K562 (cell line): ENCODE measurements at regions not wholly inside any gene's neighbourhood (a gene's known extent, or its start where the extent isn't known, plus 50 kb on each side); places are given as distances from the start of the nearest gene placed in this dataset.

Source experiments
- KDM4B ChIP-seq, 2 experiments: fragments of 450-650 bp in 1 of 2; sonication (generic) in 1 of 2; IDR thresholded peaks; 2 replicates each; pipeline ENCODE4 v1.6.1; 2016 to 2017; ENCODE audit warnings: borderline replicate concordance in 2 of 2, antibody characterized with exemption in 1 of 2, low read depth in 1 of 2, mild to moderate bottlenecking in 1 of 2
- SLC30A9 ChIP-seq: fragments of 250-450 bp; sonication (Bioruptor Pico); IDR thresholded peaks from 2 replicates; pipeline ENCODE4 v1.8.0; 2022; ENCODE audit warnings: mild to moderate bottlenecking, moderate library complexity
- SMARCA4 ChIP-seq: fragments of 450-650 bp; IDR thresholded peaks from 2 replicates; pipeline ENCODE4 v1.6.1; 2016
- SRSF1 ChIP-seq: fragments of 200-400 bp; formaldehyde crosslinking; IDR thresholded peaks from 2 replicates; pipeline ENCODE4 v1.6.1; 2017; ENCODE audit warnings: mild to moderate bottlenecking, low read depth, low read length, moderate library complexity
- TAF7 ChIP-seq: fragments of 450-650 bp; IDR thresholded peaks from 2 replicates; pipeline ENCODE4 v1.6.1; 2016; ENCODE audit warnings: missing genetic modification characterization, missing compliant biosample characterization
- ZNF134 ChIP-seq: fragments of 250-450 bp; sonication (Bioruptor Pico); conservative IDR thresholded peaks from 2 replicates; pipeline ENCODE4 v1.4.0; 2020
- TF ChIP-seq, protein P1 (sequence below): fragments of 250-450 bp; sonication (Bioruptor Pico); IDR thresholded peaks from 2 replicates; pipeline ENCODE4 v1.5.0; 2022; ENCODE audit warnings: mild to moderate bottlenecking
- TF ChIP-seq, protein P2 (sequence below), 2 experiments: fragments of 450-650 bp; formaldehyde crosslinking in 1 of 2; IDR thresholded peaks; 2 replicates each; pipeline versions ENCODE4 v1.4.0 to v1.6.1; 2014 to 2020; ENCODE audit warnings: mild to moderate bottlenecking in 2 of 2, borderline replicate concordance in 1 of 2, low read depth in 1 of 2
- TF ChIP-seq, protein P3 (sequence below): sonication (generic); formaldehyde crosslinking; IDR thresholded peaks from 2 replicates; pipeline ENCODE4 v1.8.1; 2023; ENCODE audit warnings: missing genetic modification reagents, mild to moderate bottlenecking, borderline replicate concordance
- TF ChIP-seq, protein P4 (sequence below): fragments of 450-650 bp; IDR thresholded peaks from 2 replicates; pipeline ENCODE4 v1.6.1; 2014; ENCODE audit warnings: low read depth, mild to moderate bottlenecking, moderate library complexity, borderline replicate concordance

DNA sequence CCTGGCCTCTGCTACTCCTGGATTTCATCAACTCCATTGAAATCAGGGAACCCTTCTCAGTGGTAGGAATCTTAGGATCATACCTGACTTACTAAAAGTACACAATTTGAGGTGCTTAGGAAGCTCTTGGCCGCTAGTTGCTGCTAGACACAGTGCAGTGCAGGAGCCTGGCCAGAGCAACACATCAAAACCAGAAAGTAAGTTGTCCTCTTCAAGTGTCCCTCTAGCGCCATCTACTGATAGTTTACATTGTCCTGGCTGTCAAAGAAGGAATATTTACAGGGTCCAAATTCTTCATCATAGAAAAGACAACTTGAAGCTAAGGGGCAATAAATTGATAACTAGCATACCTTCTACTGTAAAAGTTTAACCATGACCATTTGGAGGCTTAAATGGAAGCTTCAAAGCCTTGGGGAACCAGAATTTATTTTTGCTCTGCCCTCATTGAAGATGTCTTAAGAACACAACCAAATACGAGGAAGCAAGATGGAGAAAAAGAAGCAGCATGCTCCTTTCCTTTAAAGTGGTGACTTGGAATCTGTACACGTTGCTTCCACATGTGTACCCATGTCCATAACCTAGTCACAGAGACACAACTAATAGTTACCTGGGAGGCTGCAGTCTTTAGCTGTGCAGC, 889.1 kb upstream of the GCFC2 start (continued):
- TF ChIP-seq, protein P1, sequence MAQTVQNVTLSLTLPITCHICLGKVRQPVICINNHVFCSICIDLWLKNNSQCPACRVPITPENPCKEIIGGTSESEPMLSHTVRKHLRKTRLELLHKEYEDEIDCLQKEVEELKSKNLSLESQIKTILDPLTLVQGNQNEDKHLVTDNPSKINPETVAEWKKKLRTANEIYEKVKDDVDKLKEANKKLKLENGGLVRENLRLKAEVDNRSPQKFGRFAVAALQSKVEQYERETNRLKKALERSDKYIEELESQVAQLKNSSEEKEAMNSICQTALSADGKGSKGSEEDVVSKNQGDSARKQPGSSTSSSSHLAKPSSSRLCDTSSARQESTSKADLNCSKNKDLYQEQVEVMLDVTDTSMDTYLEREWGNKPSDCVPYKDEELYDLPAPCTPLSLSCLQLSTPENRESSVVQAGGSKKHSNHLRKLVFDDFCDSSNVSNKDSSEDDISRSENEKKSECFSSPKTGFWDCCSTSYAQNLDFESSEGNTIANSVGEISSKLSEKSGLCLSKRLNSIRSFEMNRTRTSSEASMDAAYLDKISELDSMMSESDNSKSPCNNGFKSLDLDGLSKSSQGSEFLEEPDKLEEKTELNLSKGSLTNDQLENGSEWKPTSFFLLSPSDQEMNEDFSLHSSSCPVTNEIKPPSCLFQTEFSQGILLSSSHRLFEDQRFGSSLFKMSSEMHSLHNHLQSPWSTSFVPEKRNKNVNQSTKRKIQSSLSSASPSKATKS (CRISPR knock-in tag) = no peak
- TF ChIP-seq KDM4B (IDR thresholded peaks at IDR 0.05; ENCODE audit: borderline replicate concordance in 2 of 2, low read depth in 1 of 2) (no peak), SLC30A9 (CRISPR knock-in tag) (no peak), ZNF134 (CRISPR knock-in tag) (no peak), TAF7 (no peak), SMARCA4 (no peak), SRSF1 (no peak)
- TF ChIP-seq, protein P2, sequence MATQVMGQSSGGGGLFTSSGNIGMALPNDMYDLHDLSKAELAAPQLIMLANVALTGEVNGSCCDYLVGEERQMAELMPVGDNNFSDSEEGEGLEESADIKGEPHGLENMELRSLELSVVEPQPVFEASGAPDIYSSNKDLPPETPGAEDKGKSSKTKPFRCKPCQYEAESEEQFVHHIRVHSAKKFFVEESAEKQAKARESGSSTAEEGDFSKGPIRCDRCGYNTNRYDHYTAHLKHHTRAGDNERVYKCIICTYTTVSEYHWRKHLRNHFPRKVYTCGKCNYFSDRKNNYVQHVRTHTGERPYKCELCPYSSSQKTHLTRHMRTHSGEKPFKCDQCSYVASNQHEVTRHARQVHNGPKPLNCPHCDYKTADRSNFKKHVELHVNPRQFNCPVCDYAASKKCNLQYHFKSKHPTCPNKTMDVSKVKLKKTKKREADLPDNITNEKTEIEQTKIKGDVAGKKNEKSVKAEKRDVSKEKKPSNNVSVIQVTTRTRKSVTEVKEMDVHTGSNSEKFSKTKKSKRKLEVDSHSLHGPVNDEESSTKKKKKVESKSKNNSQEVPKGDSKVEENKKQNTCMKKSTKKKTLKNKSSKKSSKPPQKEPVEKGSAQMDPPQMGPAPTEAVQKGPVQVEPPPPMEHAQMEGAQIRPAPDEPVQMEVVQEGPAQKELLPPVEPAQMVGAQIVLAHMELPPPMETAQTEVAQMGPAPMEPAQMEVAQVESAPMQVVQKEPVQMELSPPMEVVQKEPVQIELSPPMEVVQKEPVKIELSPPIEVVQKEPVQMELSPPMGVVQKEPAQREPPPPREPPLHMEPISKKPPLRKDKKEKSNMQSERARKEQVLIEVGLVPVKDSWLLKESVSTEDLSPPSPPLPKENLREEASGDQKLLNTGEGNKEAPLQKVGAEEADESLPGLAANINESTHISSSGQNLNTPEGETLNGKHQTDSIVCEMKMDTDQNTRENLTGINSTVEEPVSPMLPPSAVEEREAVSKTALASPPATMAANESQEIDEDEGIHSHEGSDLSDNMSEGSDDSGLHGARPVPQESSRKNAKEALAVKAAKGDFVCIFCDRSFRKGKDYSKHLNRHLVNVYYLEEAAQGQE (IDR thresholded peaks at IDR 0.05; ENCODE audit: borderline replicate concordance) = peak; percentile 45; the same call in 1 of the 2 replicates
- TF ChIP-seq, protein P2 (CRISPR knock-in tag; IDR thresholded peaks at IDR 0.05; ENCODE audit: low read depth) = no peak
- TF ChIP-seq, protein P3, sequence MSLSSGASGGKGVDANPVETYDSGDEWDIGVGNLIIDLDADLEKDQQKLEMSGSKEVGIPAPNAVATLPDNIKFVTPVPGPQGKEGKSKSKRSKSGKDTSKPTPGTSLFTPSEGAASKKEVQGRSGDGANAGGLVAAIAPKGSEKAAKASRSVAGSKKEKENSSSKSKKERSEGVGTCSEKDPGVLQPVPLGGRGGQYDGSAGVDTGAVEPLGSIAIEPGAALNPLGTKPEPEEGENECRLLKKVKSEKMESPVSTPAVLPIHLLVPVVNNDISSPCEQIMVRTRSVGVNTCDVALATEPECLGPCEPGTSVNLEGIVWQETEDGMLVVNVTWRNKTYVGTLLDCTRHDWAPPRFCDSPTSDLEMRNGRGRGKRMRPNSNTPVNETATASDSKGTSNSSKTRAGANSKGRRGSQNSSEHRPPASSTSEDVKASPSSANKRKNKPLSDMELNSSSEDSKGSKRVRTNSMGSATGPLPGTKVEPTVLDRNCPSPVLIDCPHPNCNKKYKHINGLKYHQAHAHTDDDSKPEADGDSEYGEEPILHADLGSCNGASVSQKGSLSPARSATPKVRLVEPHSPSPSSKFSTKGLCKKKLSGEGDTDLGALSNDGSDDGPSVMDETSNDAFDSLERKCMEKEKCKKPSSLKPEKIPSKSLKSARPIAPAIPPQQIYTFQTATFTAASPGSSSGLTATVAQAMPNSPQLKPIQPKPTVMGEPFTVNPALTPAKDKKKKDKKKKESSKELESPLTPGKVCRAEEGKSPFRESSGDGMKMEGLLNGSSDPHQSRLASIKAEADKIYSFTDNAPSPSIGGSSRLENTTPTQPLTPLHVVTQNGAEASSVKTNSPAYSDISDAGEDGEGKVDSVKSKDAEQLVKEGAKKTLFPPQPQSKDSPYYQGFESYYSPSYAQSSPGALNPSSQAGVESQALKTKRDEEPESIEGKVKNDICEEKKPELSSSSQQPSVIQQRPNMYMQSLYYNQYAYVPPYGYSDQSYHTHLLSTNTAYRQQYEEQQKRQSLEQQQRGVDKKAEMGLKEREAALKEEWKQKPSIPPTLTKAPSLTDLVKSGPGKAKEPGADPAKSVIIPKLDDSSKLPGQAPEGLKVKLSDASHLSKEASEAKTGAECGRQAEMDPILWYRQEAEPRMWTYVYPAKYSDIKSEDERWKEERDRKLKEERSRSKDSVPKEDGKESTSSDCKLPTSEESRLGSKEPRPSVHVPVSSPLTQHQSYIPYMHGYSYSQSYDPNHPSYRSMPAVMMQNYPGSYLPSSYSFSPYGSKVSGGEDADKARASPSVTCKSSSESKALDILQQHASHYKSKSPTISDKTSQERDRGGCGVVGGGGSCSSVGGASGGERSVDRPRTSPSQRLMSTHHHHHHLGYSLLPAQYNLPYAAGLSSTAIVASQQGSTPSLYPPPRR (CRISPR knock-in tag) = no peak
- TF ChIP-seq, protein P4, sequence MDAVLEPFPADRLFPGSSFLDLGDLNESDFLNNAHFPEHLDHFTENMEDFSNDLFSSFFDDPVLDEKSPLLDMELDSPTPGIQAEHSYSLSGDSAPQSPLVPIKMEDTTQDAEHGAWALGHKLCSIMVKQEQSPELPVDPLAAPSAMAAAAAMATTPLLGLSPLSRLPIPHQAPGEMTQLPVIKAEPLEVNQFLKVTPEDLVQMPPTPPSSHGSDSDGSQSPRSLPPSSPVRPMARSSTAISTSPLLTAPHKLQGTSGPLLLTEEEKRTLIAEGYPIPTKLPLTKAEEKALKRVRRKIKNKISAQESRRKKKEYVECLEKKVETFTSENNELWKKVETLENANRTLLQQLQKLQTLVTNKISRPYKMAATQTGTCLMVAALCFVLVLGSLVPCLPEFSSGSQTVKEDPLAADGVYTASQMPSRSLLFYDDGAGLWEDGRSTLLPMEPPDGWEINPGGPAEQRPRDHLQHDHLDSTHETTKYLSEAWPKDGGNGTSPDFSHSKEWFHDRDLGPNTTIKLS = no peak
